ENCODE measurements at regions not wholly inside any gene's neighbourhood (a gene's known extent, or its start where the extent isn't known, plus 50 kb on each side); places are given as distances from the start of the nearest gene placed in this dataset.
"Not testable (repeated sequence)": the region's sequence is repeated elsewhere in the genome, so short reads cannot be mapped to it uniquely, and the experiment has no call there.

GRCh38 chr10:2886662-2887061 is 180.7 kb upstream of the PFKP start:
- H3K4me1 Mint-ChIP-seq = no peaks in the 10 kb centered on the region
- POLR2A ChIA-PET = no interaction called here
- Histone ChIP-seq H3K4me3 (ENCODE audit: control extremely low read depth in 1 of 5, extremely low read depth in 1 of 5, insufficient read depth in 1 of 5, low read depth in 2 of 5, low read length in 4 of 5) (no peak overlapping the region), H4K20me1 (ENCODE audit: control insufficient read depth, insufficient read depth, low read length, poor library complexity, severe bottlenecking) (no peaks in the 10 kb centered on the region), H3K4me1 (ENCODE audit: control insufficient read depth in 2 of 2, insufficient read depth in 2 of 2, low read length in 2 of 2) (no peaks in the 10 kb centered on the region), H3K79me2 (ENCODE audit: control insufficient read depth, insufficient read depth, low read length) (no peaks in the 10 kb centered on the region), H3K36me3 (replicated peaks in 1 of 2; ENCODE audit: control extremely low read depth in 1 of 2, control insufficient read depth in 1 of 2, extremely low read depth in 1 of 2, insufficient read depth in 2 of 2, low read length in 1 of 2) (no peaks in the 10 kb centered on the region), H3K27me3 (replicated peaks in 1 of 4; ENCODE audit: control extremely low read depth in 1 of 4, control insufficient read depth in 3 of 4, insufficient read depth in 4 of 4, low read length in 3 of 4) (peaks cover 0 to 6% (median 0%) of the 10 kb centered on the region in 4 experiments), H3K9ac (ENCODE audit: low read length) (no peak overlapping the region), H3K27ac (ENCODE audit: low read length in 2 of 2) (no peak overlapping the region), H3K9me3 (ENCODE audit: control extremely low read depth in 1 of 3, control insufficient read depth in 2 of 3, insufficient read depth in 1 of 3, low read length in 2 of 3) (no peaks in the 10 kb centered on the region), H3K4me2 (replicated peaks; ENCODE audit: low read depth, low read length, poor library complexity, severe bottlenecking) (no peak overlapping the region), H2AFZ (ENCODE audit: insufficient read depth, low read depth, low read length, poor library complexity, severe bottlenecking) (no peak overlapping the region)
- no peak for DNase-seq
- CTCF ChIA-PET = no interaction called here
- H3K9me3 Mint-ChIP-seq (ENCODE audit: insufficient read depth) = peaks cover 4% of the 10 kb centered on the region
- peaks cover 19% of the 10 kb centered on the region for H3K27me3 Mint-ChIP-seq
- TF ChIP-seq EZH2 (IDR thresholded peaks at IDR 0.05; ENCODE audit: borderline replicate concordance, insufficient read depth, low read depth, low read length, poor library complexity, severe bottlenecking) = no peak
- TF ChIP-seq CTCF (IDR thresholded peaks at IDR 0.05) = no peak
- H3K4me3 Mint-ChIP-seq = no peak overlapping the region
- no peak for ATAC-seq (ENCODE audit: low read depth)
- 89% methylated on average over 12 of the region's 12 CpGs for WGBS (ENCODE audit: insufficient coverage)
- intact Hi-C loops (cut with micrococcal nuclease) = no loop called here
- no peak overlapping the region for H3K27ac Mint-ChIP-seq

GRCh38 chr10:2885288-2886278 is 181.8 kb upstream of the PFKP start:
- Mint-ChIP-seq H3K9me3 (ENCODE audit: insufficient read depth) (peaks cover 4% of the 10 kb centered on the region), H3K4me1 (no peaks in the 10 kb centered on the region), H3K27me3 (peaks cover 23% of the 10 kb centered on the region), H3K4me3 (no peak overlapping the region), H3K27ac (no peak overlapping the region)
- H3K27me3 ChIP-seq (replicated peaks in 1 of 4; ENCODE audit: control extremely low read depth in 1 of 4, control insufficient read depth in 3 of 4, insufficient read depth in 4 of 4, low read length in 3 of 4) = peaks cover 0 to 6% (median 0%) of the 10 kb centered on the region in 4 experiments
- ChIA-PET CTCF (no interaction called here), POLR2A (no interaction called here)
- no peaks in the 10 kb centered on the region for H3K4me1 ChIP-seq (ENCODE audit: control insufficient read depth in 2 of 2, insufficient read depth in 2 of 2, low read length in 2 of 2)
- intact Hi-C loops (cut with micrococcal nuclease) = no loop called here
- DNase-seq (no peak), ATAC-seq (ENCODE audit: low read depth) (no peak)
- no peaks in the 10 kb centered on the region for H3K36me3 ChIP-seq (replicated peaks in 1 of 2; ENCODE audit: control extremely low read depth in 1 of 2, control insufficient read depth in 1 of 2, extremely low read depth in 1 of 2, insufficient read depth in 2 of 2, low read length in 1 of 2)
- 65% methylated on average over 8 of the region's 10 CpGs for WGBS (ENCODE audit: insufficient coverage)
- H3K27ac ChIP-seq (ENCODE audit: low read length in 2 of 2) = no peak overlapping the region
- H3K4me2 ChIP-seq (replicated peaks; ENCODE audit: low read depth, low read length, poor library complexity, severe bottlenecking) = no peak overlapping the region
- H2AFZ ChIP-seq (ENCODE audit: insufficient read depth, low read depth, low read length, poor library complexity, severe bottlenecking) = no peak overlapping the region
- TF ChIP-seq EZH2 (IDR thresholded peaks at IDR 0.05; ENCODE audit: borderline replicate concordance, insufficient read depth, low read depth, low read length, poor library complexity, severe bottlenecking) (no peak), CTCF (IDR thresholded peaks at IDR 0.05) (no peak)
- no peaks in the 10 kb centered on the region for H4K20me1 ChIP-seq (ENCODE audit: control insufficient read depth, insufficient read depth, low read length, poor library complexity, severe bottlenecking)
- no peak overlapping the region for H3K4me3 ChIP-seq (ENCODE audit: control extremely low read depth in 1 of 5, extremely low read depth in 1 of 5, insufficient read depth in 1 of 5, low read depth in 2 of 5, low read length in 4 of 5)
- H3K79me2 ChIP-seq (ENCODE audit: control insufficient read depth, insufficient read depth, low read length) = no peaks in the 10 kb centered on the region
- H3K9me3 ChIP-seq (ENCODE audit: control extremely low read depth in 1 of 3, control insufficient read depth in 2 of 3, insufficient read depth in 1 of 3, low read length in 2 of 3) = no peaks in the 10 kb centered on the region
- H3K9ac ChIP-seq (ENCODE audit: low read length) = no peak overlapping the region

- H3K4me2 ChIP-seq (replicated peaks; ENCODE audit: low read depth, low read length, poor library complexity, severe bottlenecking); POLR2A ChIA-PET: not testable (repeated sequence)
Observed at GRCh38 chr10:2883983-2884540, 183.3 kb upstream of the PFKP start.

More at GRCh38 chr10:2883983-2884540, 183.3 kb upstream of the PFKP start:
- H3K27ac Mint-ChIP-seq; H4K20me1 ChIP-seq (ENCODE audit: control insufficient read depth, insufficient read depth, low read length, poor library complexity, severe bottlenecking); H3K4me1 Mint-ChIP-seq; H3K9ac ChIP-seq (ENCODE audit: low read length); H3K36me3 ChIP-seq (replicated peaks in 1 of 2; ENCODE audit: control extremely low read depth in 1 of 2, control insufficient read depth in 1 of 2, extremely low read depth in 1 of 2, insufficient read depth in 2 of 2, low read length in 1 of 2); H3K4me3 ChIP-seq (ENCODE audit: control extremely low read depth in 1 of 5, extremely low read depth in 1 of 5, insufficient read depth in 1 of 5, low read depth in 2 of 5, low read length in 4 of 5); H3K79me2 ChIP-seq (ENCODE audit: control insufficient read depth, insufficient read depth, low read length); intact Hi-C loops (cut with micrococcal nuclease); H3K27ac ChIP-seq (ENCODE audit: low read length in 2 of 2); H3K4me3 Mint-ChIP-seq; H3K4me1 ChIP-seq (ENCODE audit: control insufficient read depth in 2 of 2, insufficient read depth in 2 of 2, low read length in 2 of 2); DNase-seq; H3K9me3 ChIP-seq (ENCODE audit: control extremely low read depth in 1 of 3, control insufficient read depth in 2 of 3, insufficient read depth in 1 of 3, low read length in 2 of 3); H2AFZ ChIP-seq (ENCODE audit: insufficient read depth, low read depth, low read length, poor library complexity, severe bottlenecking); ATAC-seq (ENCODE audit: low read depth); H3K9me3 Mint-ChIP-seq (ENCODE audit: insufficient read depth); CTCF ChIA-PET; H3K27me3 ChIP-seq (replicated peaks in 1 of 4; ENCODE audit: control extremely low read depth in 1 of 4, control insufficient read depth in 3 of 4, insufficient read depth in 4 of 4, low read length in 3 of 4): not testable (repeated sequence)
- no CpG with 5 or more reads among the region's 4 CpGs for WGBS (ENCODE audit: insufficient coverage)
- peaks cover 23% of the 10 kb centered on the region for H3K27me3 Mint-ChIP-seq

All from B cell (primary cell).